ENCODE measurements at regions not wholly inside any gene's neighbourhood (a gene's known extent, or its start where the extent isn't known, plus 50 kb on each side); places are given as distances from the start of the nearest gene placed in this dataset.

DNA sequence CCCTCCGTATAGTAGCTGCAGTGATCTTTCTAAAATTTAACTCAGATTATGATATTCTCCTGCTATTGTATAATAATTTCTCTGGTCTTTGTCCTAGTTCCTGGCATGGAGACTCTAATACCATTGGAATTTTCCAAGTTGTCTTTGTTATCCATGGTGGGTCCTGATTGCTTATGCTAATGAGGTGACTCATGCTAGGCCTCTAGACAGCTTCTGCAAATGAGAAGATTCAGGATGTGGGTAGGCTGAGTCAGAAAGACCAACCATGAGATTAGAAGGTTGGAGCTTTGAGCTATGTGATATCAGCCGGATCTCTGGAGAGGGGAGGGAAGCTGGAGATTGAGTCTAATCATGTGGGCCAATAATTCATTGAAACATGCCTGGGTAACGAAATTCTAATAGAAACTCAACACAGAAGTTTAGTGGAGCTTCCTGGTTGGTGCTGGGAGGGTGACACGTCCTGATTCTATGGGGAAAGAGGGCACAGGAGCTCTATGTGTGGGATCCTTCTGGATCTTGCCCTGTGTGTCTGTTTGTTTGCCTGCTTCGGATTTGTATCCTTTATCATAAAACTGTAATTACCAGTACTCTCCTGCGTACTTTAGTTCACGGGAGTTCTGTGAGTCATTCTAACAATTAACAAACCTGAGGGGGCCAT lies 73.2 kb upstream of the CNIH3 start:
- Histone ChIP-seq H3K4me2 (ENCODE audit: insufficient read depth, low read length) (peak overlapping the region; percentile 62), H3K79me2 (ENCODE audit: insufficient read depth, low read length) (no peaks in the 10 kb centered on the region), H3K4me3 (ENCODE audit: insufficient read depth, low read length) (peak overlapping the region; percentile 10), H4K20me1 (ENCODE audit: insufficient read depth, low read length) (no peaks in the 10 kb centered on the region), H3K36me3 (ENCODE audit: insufficient read depth, low read length) (no peaks in the 10 kb centered on the region), H2AFZ (ENCODE audit: low read length) (peak overlapping the region; percentile 70), H3K9me3 (ENCODE audit: low read depth, low read length) (no peaks in the 10 kb centered on the region), H3K27me3 (ENCODE audit: insufficient read depth, low read length) (no peaks in the 10 kb centered on the region), H3K4me1 (ENCODE audit: insufficient read depth, low read length) (peaks cover 49% of the 10 kb centered on the region), H3K27ac (ENCODE audit: low read depth, low read length) (peak overlapping the region; percentile 83)
- TF ChIP-seq, protein P1, sequence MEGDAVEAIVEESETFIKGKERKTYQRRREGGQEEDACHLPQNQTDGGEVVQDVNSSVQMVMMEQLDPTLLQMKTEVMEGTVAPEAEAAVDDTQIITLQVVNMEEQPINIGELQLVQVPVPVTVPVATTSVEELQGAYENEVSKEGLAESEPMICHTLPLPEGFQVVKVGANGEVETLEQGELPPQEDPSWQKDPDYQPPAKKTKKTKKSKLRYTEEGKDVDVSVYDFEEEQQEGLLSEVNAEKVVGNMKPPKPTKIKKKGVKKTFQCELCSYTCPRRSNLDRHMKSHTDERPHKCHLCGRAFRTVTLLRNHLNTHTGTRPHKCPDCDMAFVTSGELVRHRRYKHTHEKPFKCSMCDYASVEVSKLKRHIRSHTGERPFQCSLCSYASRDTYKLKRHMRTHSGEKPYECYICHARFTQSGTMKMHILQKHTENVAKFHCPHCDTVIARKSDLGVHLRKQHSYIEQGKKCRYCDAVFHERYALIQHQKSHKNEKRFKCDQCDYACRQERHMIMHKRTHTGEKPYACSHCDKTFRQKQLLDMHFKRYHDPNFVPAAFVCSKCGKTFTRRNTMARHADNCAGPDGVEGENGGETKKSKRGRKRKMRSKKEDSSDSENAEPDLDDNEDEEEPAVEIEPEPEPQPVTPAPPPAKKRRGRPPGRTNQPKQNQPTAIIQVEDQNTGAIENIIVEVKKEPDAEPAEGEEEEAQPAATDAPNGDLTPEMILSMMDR (IDR thresholded peaks at IDR 0.05; ENCODE audit: extremely low read depth, low read depth, low read length), result no peak
- DNase-seq (ENCODE audit: insufficient read length, low spot score, missing footprints), result peak; percentile 84

GRCh38 chr1:224543453-224543852 lies 72.7 kb upstream of the CNIH3 start:
- Histone ChIP-seq H2AFZ (ENCODE audit: low read length) (peak overlapping the region; percentile 70), H3K4me1 (ENCODE audit: insufficient read depth, low read length) (peaks cover 49% of the 10 kb centered on the region), H4K20me1 (ENCODE audit: insufficient read depth, low read length) (no peaks in the 10 kb centered on the region), H3K79me2 (ENCODE audit: insufficient read depth, low read length) (no peaks in the 10 kb centered on the region), H3K4me3 (ENCODE audit: insufficient read depth, low read length) (peak overlapping the region; percentile 10), H3K27ac (ENCODE audit: low read depth, low read length) (peak overlapping the region; percentile 83), H3K27me3 (ENCODE audit: insufficient read depth, low read length) (no peaks in the 10 kb centered on the region), H3K4me2 (ENCODE audit: insufficient read depth, low read length) (peak overlapping the region; percentile 62), H3K36me3 (ENCODE audit: insufficient read depth, low read length) (no peaks in the 10 kb centered on the region), H3K9me3 (ENCODE audit: low read depth, low read length) (no peaks in the 10 kb centered on the region)
- TF ChIP-seq, protein P1 (IDR thresholded peaks at IDR 0.05; ENCODE audit: extremely low read depth, low read depth, low read length), result no peak
- DNase-seq (ENCODE audit: insufficient read length, low spot score, missing footprints), result no peak

DNA sequence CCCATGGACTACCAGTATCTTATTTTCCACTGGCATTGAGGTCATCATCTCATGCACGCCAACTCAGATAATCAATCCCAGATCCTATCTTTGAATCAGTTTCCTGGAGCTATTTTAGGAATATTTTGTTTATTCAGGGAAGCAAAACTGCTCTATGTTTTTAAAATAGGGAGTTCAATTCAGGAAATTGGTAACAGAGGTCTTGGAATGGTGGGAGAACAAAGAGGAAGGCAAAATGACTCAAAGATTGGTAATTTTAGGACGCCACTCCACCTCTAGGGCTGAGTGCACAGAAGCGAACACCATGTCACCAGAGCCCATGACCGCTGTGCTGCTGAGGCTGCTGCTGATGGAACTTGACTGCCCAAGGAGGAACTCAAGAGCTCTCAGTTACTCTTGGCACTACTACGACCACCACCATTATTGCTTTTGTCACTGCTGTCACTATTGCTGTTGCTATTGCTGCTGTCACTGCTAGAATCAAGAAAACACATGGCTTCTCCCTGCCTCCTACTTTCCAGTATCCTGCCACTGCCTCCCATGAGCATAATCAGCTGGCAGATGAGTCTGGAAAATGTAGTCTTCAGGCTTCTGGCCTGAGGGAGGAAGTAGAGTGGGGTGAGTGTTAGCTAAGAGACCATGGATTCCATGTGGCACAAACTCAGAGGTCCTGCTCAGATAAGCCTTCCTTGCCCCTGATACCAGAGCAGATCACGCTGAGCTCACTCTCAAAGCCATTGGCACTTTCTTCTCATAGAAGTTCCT lies 71.6 kb upstream of the CNIH3 start:
- Histone ChIP-seq H3K4me3 (ENCODE audit: insufficient read depth, low read length) (no peak overlapping the region), H3K36me3 (ENCODE audit: insufficient read depth, low read length) (no peaks in the 10 kb centered on the region), H3K79me2 (ENCODE audit: insufficient read depth, low read length) (no peaks in the 10 kb centered on the region), H3K27ac (ENCODE audit: low read depth, low read length) (peak overlapping the region; percentile 83), H3K9me3 (ENCODE audit: low read depth, low read length) (no peaks in the 10 kb centered on the region), H2AFZ (ENCODE audit: low read length) (peak overlapping the region; percentile 45), H3K27me3 (ENCODE audit: insufficient read depth, low read length) (no peaks in the 10 kb centered on the region), H3K4me1 (ENCODE audit: insufficient read depth, low read length) (peaks cover 49% of the 10 kb centered on the region), H3K4me2 (ENCODE audit: insufficient read depth, low read length) (no peak overlapping the region), H4K20me1 (ENCODE audit: insufficient read depth, low read length) (no peaks in the 10 kb centered on the region)
- TF ChIP-seq, protein P1 (IDR thresholded peaks at IDR 0.05; ENCODE audit: extremely low read depth, low read depth, low read length), result no peak
- DNase-seq (ENCODE audit: insufficient read length, low spot score, missing footprints), result no peak

DNA sequence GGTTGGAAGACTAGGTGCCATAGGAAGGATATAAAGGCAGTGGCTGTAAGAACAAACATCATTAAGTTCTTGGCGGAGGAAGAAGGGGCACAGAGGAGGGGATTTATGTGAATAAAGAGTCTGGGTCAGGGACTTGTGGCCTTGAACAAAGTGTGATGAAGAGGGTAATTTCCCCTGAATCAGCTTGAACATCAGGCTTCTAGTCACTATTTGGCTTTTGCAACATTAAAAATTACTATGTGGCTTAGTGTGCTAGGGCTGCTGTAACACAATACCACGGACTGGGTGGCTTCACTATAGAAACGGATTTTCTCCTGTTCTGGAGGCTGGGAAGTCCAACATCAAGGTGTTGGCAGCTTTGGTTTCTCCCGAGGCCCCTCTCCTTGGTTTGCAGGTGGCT lies 70.5 kb upstream of the CNIH3 start:
- H3K4me3 ChIP-seq (ENCODE audit: insufficient read depth, low read length), result no peak overlapping the region
- H3K9me3 ChIP-seq (ENCODE audit: low read depth, low read length), result no peaks in the 10 kb centered on the region
- peaks cover 41% of the 10 kb centered on the region for H3K4me1 ChIP-seq (ENCODE audit: insufficient read depth, low read length)

More for the DNA sequence above, 70.5 kb upstream of the CNIH3 start:
- no peaks in the 10 kb centered on the region for H4K20me1 ChIP-seq (ENCODE audit: insufficient read depth, low read length)
- H3K36me3 ChIP-seq (ENCODE audit: insufficient read depth, low read length), result no peaks in the 10 kb centered on the region
- no peaks in the 10 kb centered on the region for H3K79me2 ChIP-seq (ENCODE audit: insufficient read depth, low read length)
- no peak overlapping the region for H3K4me2 ChIP-seq (ENCODE audit: insufficient read depth, low read length)
- TF ChIP-seq, protein P1 (IDR thresholded peaks at IDR 0.05; ENCODE audit: extremely low read depth, low read depth, low read length), result no peak
- no peak for DNase-seq (ENCODE audit: insufficient read length, low spot score, missing footprints)
- H2AFZ ChIP-seq (ENCODE audit: low read length), result no peak overlapping the region
- H3K27ac ChIP-seq (ENCODE audit: low read depth, low read length), result no peak overlapping the region
- no peaks in the 10 kb centered on the region for H3K27me3 ChIP-seq (ENCODE audit: insufficient read depth, low read length)

Data from osteoblast (primary cell).